Panc1 (cell line): ENCODE measurements at regions not wholly inside any gene's neighbourhood (a gene's known extent, or its start where the extent isn't known, plus 50 kb on each side); places are given as distances from the start of the nearest gene placed in this dataset.

Experiments
- POLR2AphosphoS5 ChIP-seq: IDR thresholded peaks from 2 replicates; pipeline ENCODE4 v1.6.1; 2012; ENCODE audit warnings: mild to moderate bottlenecking, low read depth, low read length, moderate library complexity
- SIN3A ChIP-seq: IDR thresholded peaks from 2 replicates; pipeline ENCODE4 v1.6.1; 2012; ENCODE audit warnings: low read depth, mild to moderate bottlenecking, low read length, moderate library complexity, borderline replicate concordance; ENCODE audit not compliant: insufficient read depth
- TCF7L2 ChIP-seq: IDR thresholded peaks from 2 replicates; pipeline ENCODE4 v1.6.1; 2011; ENCODE audit warnings: mild to moderate bottlenecking, low read depth, low read length, inconsistent platforms
- TF ChIP-seq, protein P1 (sequence below): fragments of 450-650 bp; IDR thresholded peaks from 2 replicates; pipeline ENCODE4 v1.5.1; 2017; ENCODE audit warnings: mild to moderate bottlenecking
- TF ChIP-seq, protein P2 (sequence below), 2 experiments: IDR thresholded peaks; 2 replicates each; pipeline ENCODE4 v1.6.1; 2011 to 2012; ENCODE audit warnings: low read depth in 2 of 2, control low read depth in 1 of 2, low read length in 1 of 2, mild to moderate bottlenecking in 1 of 2, moderate library complexity in 1 of 2; ENCODE audit not compliant: insufficient read depth in 1 of 2

DNA sequence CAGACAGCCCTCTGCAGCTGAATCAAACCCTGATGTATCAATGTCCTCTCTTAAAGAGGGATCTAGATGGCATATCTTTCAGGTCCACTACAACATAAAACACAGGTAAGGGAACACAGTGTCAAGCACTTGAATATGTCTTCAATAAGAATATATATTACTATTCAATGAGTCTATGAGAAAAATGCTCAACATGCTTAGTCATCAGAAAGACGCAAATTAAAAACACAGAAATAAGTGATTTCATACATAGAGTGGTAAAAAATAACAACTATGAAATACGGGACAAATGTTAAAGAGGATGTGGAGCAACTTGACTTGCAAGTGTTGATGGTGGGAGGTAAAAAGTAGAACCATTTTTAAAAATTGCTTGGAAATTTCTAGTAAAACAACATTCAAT lies 544.6 kb upstream of the HS3ST1 start:
- TF ChIP-seq, protein P1, sequence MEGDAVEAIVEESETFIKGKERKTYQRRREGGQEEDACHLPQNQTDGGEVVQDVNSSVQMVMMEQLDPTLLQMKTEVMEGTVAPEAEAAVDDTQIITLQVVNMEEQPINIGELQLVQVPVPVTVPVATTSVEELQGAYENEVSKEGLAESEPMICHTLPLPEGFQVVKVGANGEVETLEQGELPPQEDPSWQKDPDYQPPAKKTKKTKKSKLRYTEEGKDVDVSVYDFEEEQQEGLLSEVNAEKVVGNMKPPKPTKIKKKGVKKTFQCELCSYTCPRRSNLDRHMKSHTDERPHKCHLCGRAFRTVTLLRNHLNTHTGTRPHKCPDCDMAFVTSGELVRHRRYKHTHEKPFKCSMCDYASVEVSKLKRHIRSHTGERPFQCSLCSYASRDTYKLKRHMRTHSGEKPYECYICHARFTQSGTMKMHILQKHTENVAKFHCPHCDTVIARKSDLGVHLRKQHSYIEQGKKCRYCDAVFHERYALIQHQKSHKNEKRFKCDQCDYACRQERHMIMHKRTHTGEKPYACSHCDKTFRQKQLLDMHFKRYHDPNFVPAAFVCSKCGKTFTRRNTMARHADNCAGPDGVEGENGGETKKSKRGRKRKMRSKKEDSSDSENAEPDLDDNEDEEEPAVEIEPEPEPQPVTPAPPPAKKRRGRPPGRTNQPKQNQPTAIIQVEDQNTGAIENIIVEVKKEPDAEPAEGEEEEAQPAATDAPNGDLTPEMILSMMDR = no peak
- TF ChIP-seq POLR2AphosphoS5 = no peak
- TF ChIP-seq, protein P2, sequence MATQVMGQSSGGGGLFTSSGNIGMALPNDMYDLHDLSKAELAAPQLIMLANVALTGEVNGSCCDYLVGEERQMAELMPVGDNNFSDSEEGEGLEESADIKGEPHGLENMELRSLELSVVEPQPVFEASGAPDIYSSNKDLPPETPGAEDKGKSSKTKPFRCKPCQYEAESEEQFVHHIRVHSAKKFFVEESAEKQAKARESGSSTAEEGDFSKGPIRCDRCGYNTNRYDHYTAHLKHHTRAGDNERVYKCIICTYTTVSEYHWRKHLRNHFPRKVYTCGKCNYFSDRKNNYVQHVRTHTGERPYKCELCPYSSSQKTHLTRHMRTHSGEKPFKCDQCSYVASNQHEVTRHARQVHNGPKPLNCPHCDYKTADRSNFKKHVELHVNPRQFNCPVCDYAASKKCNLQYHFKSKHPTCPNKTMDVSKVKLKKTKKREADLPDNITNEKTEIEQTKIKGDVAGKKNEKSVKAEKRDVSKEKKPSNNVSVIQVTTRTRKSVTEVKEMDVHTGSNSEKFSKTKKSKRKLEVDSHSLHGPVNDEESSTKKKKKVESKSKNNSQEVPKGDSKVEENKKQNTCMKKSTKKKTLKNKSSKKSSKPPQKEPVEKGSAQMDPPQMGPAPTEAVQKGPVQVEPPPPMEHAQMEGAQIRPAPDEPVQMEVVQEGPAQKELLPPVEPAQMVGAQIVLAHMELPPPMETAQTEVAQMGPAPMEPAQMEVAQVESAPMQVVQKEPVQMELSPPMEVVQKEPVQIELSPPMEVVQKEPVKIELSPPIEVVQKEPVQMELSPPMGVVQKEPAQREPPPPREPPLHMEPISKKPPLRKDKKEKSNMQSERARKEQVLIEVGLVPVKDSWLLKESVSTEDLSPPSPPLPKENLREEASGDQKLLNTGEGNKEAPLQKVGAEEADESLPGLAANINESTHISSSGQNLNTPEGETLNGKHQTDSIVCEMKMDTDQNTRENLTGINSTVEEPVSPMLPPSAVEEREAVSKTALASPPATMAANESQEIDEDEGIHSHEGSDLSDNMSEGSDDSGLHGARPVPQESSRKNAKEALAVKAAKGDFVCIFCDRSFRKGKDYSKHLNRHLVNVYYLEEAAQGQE (IDR thresholded peaks at IDR 0.05; ENCODE audit: insufficient read depth in 1 of 2, low read depth in 2 of 2, low read length in 1 of 2) = no peak
- TF ChIP-seq SIN3A = no peak
- TF ChIP-seq TCF7L2 = no peak
